ENCODE measurements at regions not wholly inside any gene's neighbourhood (a gene's known extent, or its start where the extent isn't known, plus 50 kb on each side); places are given as distances from the start of the nearest gene placed in this dataset.

GRCh38 chrX:134718966-134719317 is 60.7 kb upstream of the PLAC1 start:
- ChIA-PET CTCF (no interaction called here), POLR2A (no interaction called here)
- no peak overlapping the region for H3K27ac ChIP-seq (ENCODE audit: extremely low read depth, low read depth, low read length)
- TF ChIP-seq PATZ1 (tag by site-specific recombination; IDR thresholded peaks at IDR 0.05) (no peak), ZNF549 (tag by site-specific recombination; IDR thresholded peaks at IDR 0.05) (no peak), ZNF112 (tag by site-specific recombination; IDR thresholded peaks at IDR 0.05) (no peak), ZNF26 (tag by site-specific recombination; IDR thresholded peaks at IDR 0.05) (no peak), ZNF391 (tag by site-specific recombination; IDR thresholded peaks at IDR 0.05; ENCODE audit: borderline replicate concordance, low read depth) (no peak), ZNF121 (tag by site-specific recombination; IDR thresholded peaks at IDR 0.05) (no peak), ZNF114 (tag by site-specific recombination; IDR thresholded peaks at IDR 0.05) (no peak), ZNF544 (tag by site-specific recombination; IDR thresholded peaks at IDR 0.05) (no peak), REST (tag by site-specific recombination; IDR thresholded peaks at IDR 0.05) (no peak), ZNF292 (tag by site-specific recombination; IDR thresholded peaks at IDR 0.05; ENCODE audit: borderline replicate concordance, low read depth) (no peak), ZBTB49 (tag by site-specific recombination; IDR thresholded peaks at IDR 0.05; ENCODE audit: low read depth) (no peak), ZNF701 (tag by site-specific recombination; IDR thresholded peaks at IDR 0.05) (no peak), ZNF585B (tag by site-specific recombination; IDR thresholded peaks at IDR 0.05) (no peak)
- H3K36me3 ChIP-seq (ENCODE audit: control insufficient read depth in 2 of 2, insufficient read depth in 1 of 2, low read length in 2 of 2), result no peaks in the 10 kb centered on the region
- H3K4me3 ChIP-seq (ENCODE audit: low read depth, low read length), result no peak overlapping the region
- H3K4me1 ChIP-seq (ENCODE audit: control insufficient read depth, insufficient read depth, low read length), result no peaks in the 10 kb centered on the region
- H3K9me3 ChIP-seq (ENCODE audit: control insufficient read depth, insufficient read depth, low read depth, low read length), result no peaks in the 10 kb centered on the region; the same call in 1 of the 2 replicates

DNA sequence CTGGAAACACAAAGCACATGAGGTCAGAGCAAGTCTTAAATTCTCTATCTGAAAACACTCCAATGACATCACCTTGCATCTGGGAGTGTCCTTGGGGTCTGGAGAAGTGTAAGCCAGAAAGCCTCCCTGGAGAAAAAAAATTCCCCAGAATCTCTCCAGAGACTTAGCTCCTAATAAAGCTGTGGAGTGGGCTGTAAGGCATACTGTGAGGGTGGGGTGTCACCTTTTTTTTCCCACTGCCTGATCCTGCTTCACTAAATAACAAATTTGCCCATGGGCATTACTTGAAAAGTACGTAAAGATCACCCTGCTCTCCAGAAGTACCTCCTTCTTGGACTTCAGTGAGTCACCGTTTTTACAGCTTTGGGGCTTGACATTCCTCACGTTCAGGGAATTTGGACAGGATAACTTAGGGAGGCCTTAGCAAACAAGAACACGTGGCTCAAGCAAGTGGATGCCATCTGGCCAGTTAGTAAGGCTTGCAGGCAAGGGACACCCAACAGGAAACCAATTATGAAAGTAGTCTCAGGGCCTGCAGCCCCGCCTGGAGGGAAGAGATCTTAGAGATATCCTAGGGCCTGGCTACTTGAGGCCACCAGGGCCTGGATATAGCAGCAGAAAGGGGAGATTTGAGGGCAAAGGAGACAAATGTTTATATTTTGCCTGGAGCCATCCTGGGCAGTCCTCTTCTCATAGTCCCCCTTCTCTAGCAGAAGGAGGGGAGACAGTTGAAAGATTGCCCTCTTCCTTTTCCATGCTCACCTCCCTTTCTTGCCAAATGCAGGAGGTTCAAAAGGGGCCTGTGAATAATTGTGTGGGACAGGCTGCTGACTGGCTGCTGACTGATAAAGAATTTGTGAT is 60.1 kb upstream of the PLAC1 start:
- no peaks in the 10 kb centered on the region for H3K36me3 ChIP-seq (ENCODE audit: control insufficient read depth in 2 of 2, insufficient read depth in 1 of 2, low read length in 2 of 2)
- peak overlapping the region; percentile 61 for H3K27ac ChIP-seq (ENCODE audit: extremely low read depth, low read depth, low read length)
- ChIA-PET CTCF (no interaction called here), POLR2A (no interaction called here)
- H3K4me1 ChIP-seq (ENCODE audit: control insufficient read depth, insufficient read depth, low read length), result no peaks in the 10 kb centered on the region
- H3K9me3 ChIP-seq (ENCODE audit: control insufficient read depth, insufficient read depth, low read depth, low read length), result no peaks in the 10 kb centered on the region; the same call in 1 of the 2 replicates
- no peak overlapping the region for H3K4me3 ChIP-seq (ENCODE audit: low read depth, low read length)
- TF ChIP-seq SP3 (tag by site-specific recombination; IDR thresholded peaks at IDR 0.05) (peak; percentile 48; the same call in 1 of the 2 replicates), SP7 (tag by site-specific recombination; IDR thresholded peaks at IDR 0.05) (peak; percentile 96), OSR2 (tag by site-specific recombination; IDR thresholded peaks at IDR 0.05) (peak; percentile 93), KLF1 (tag by site-specific recombination; IDR thresholded peaks at IDR 0.05) (peak; percentile 77), KLF7 (tag by site-specific recombination; IDR thresholded peaks at IDR 0.05; ENCODE audit: borderline replicate concordance) (peak; percentile 35; the same call in 1 of the 2 replicates), ZNF560 (tag by site-specific recombination; IDR thresholded peaks at IDR 0.05; ENCODE audit: borderline replicate concordance) (no peak), ZNF654 (tag by site-specific recombination; IDR thresholded peaks at IDR 0.05; ENCODE audit: low read depth) (peak; percentile 12), ZSCAN30 (tag by site-specific recombination; IDR thresholded peaks at IDR 0.05) (peak; percentile 46; the same call in 1 of the 2 replicates), ZBTB17 (tag by site-specific recombination; IDR thresholded peaks at IDR 0.05) (peak; percentile 64), ZNF558 (tag by site-specific recombination; IDR thresholded peaks at IDR 0.05) (peak; percentile 77), ZSCAN5A (tag by site-specific recombination; IDR thresholded peaks at IDR 0.05) (no peak)
